ENCODE measurements at regions not wholly inside any gene's neighbourhood (a gene's known extent, or its start where the extent isn't known, plus 50 kb on each side); places are given as distances from the start of the nearest gene placed in this dataset.

DNA sequence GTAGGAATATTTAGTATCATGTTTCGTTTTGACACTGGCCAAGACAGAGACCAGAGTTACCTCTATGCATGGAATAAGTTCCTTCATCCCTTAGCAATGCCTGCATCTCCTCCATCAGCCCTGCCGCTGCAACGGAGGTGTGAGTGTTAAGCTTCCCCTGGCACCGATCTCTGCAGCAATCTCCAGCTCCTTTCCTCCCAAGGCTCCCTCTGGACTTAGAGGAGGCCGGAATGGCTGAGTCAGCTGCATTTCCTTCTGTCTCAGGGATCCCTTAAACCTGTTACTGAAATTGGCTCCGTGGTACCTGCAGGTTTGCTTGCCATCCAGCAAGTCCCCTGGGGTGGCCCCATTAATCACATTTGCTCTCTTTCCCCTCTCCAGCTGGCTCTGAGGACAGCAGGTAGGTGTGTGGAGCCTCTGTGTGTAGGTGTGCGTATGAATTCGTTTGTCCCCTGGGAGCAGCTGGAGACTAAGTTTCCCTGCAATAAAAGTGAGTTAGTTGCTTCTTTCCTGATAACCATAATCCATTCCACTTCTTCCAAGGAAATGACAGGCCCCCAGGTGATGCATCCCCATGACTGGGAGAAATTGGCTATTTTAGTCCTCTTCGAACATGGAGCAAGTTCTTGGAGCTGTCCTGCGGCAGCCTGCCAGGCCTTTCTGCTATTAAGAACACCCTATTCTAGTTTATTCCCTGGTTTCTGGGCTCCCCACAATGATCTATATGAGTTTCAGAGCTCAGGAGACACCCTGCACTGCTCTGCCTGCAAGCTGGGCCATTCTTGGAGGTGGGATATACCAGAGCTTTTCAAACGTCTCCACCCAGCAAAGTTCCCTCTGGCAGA lies 457.2 kb upstream of the CADM1 start:
- H3K27ac ChIP-seq = no peak overlapping the region
- TF ChIP-seq ZFX (IDR thresholded peaks at IDR 0.05; ENCODE audit: borderline replicate concordance) (no peak), CTCF (IDR thresholded peaks at IDR 0.05) (no peak)

- H3K27ac ChIP-seq = no peak overlapping the region
- no peak for TF ChIP-seq CTCF (IDR thresholded peaks at IDR 0.05)
- TF ChIP-seq ZFX (IDR thresholded peaks at IDR 0.05; ENCODE audit: borderline replicate concordance) = no peak
These were observed 454.9 kb upstream of the CADM1 start for GRCh38 chr11:115959081-115959486.

- no peak overlapping the region for H3K27ac ChIP-seq
- no peak for TF ChIP-seq ZFX (IDR thresholded peaks at IDR 0.05; ENCODE audit: borderline replicate concordance)
- no peak for TF ChIP-seq CTCF (IDR thresholded peaks at IDR 0.05)
These were observed 454.1 kb upstream of the CADM1 start for GRCh38 chr11:115958089-115959000.

- no peak for TF ChIP-seq CTCF (IDR thresholded peaks at IDR 0.05)
- no peak for TF ChIP-seq ZFX (IDR thresholded peaks at IDR 0.05; ENCODE audit: borderline replicate concordance)
- no peak overlapping the region for H3K27ac ChIP-seq
These were observed 451.6 kb upstream of the CADM1 start for GRCh38 chr11:115955803-115956202.

- H3K27ac ChIP-seq = no peak overlapping the region
- TF ChIP-seq ZFX (IDR thresholded peaks at IDR 0.05; ENCODE audit: borderline replicate concordance) = no peak
- no peak for TF ChIP-seq CTCF (IDR thresholded peaks at IDR 0.05)
These were observed 446.4 kb upstream of the CADM1 start for GRCh38 chr11:115950660-115951059.

- TF ChIP-seq CTCF (IDR thresholded peaks at IDR 0.05) = no peak
- H3K27ac ChIP-seq = no peak overlapping the region
These were observed 440.4 kb upstream of the CADM1 start for GRCh38 chr11:115944596-115944995.

GRCh38 chr11:115942011-115942410 lies 437.8 kb upstream of the CADM1 start:
- H3K27ac ChIP-seq = no peak overlapping the region
- TF ChIP-seq ZFX (IDR thresholded peaks at IDR 0.05; ENCODE audit: borderline replicate concordance) (no peak), CTCF (IDR thresholded peaks at IDR 0.05) (no peak)

Data from 22Rv1 (cell line).